PC-9 (cell line): ENCODE measurements at regions not wholly inside any gene's neighbourhood (a gene's known extent, or its start where the extent isn't known, plus 50 kb on each side); places are given as distances from the start of the nearest gene placed in this dataset.

Source experiments
- BruUV-seq: library from RNA; stranded (reverse); fragments of 400-500 nt; replicated peaks from 2 replicates; lab custom pipeline; 2021; lab: Mats Ljungman, UMichigan
- CTCF ChIA-PET: fragments of 300-600 bp; sonication (Branson Sonifier 250); formaldehyde crosslinking; loops from one replicate; lab custom pipeline; 2022; ENCODE audit warnings: antibody characterized with exemption; lab: Charles Lee
- POLR2A ChIA-PET: fragments of 300-600 bp; sonication (Branson Sonifier 250); formaldehyde crosslinking; loops from one replicate; lab custom pipeline; 2022; ENCODE audit warnings: antibody characterized with exemption; ENCODE audit not compliant: unreplicated experiment; lab: Charles Lee
- DNase-seq, 2 experiments: peaks; one replicate each; pipeline versions ENCODE4 v3.0.0 to v3.0.0-alpha.2; 2015 to 2022; ENCODE audit warnings: mixed read lengths in 1 of 2
- H2AFZ ChIP-seq: fragments of 200-600 bp; sonication (generic); 2 replicates; pipeline ENCODE4 v1.8.1; 2017; ENCODE audit warnings: antibody characterized with exemption
- H3F3A ChIP-seq: fragments of 200-600 bp; sonication (generic); 2 replicates; pipeline ENCODE4 v1.8.1; 2017; ENCODE audit warnings: antibody characterized with exemption, mild to moderate bottlenecking, low read depth; ENCODE audit not compliant: insufficient read depth
- H3K27ac ChIP-seq: fragments of 200-600 bp; sonication (generic); 2 replicates; pipeline ENCODE4 v1.6.1; 2016; ENCODE audit warnings: mixed run types
- H3K27me3 ChIP-seq: fragments of 200-600 bp; sonication (generic); 2 replicates; pipeline ENCODE4 v1.6.1; 2016; ENCODE audit warnings: low read depth, mixed run types; ENCODE audit not compliant: insufficient read depth
- H3K36me3 ChIP-seq: fragments of 200-600 bp; sonication (generic); 2 replicates; pipeline ENCODE4 v1.6.1; 2016; ENCODE audit warnings: low read depth, mixed run types
- H3K4me1 ChIP-seq: fragments of 200-600 bp; sonication (generic); replicated peaks from 2 replicates; pipeline ENCODE4 v1.6.1; 2016; ENCODE audit warnings: mixed run types; ENCODE audit not compliant: insufficient read depth
- H3K4me2 ChIP-seq: fragments of 200-600 bp; sonication (generic); 2 replicates; pipeline ENCODE4 v1.6.1; 2017; ENCODE audit warnings: mixed run types
- H3K4me3 ChIP-seq: fragments of 200-600 bp; sonication (generic); 2 replicates; pipeline ENCODE4 v1.6.1; 2016; ENCODE audit warnings: mixed run types
- H3K79me2 ChIP-seq: fragments of 200-600 bp; sonication (generic); 2 replicates; pipeline ENCODE4 v1.6.1; 2017; ENCODE audit warnings: low read depth, mixed run types
- H3K9me2 ChIP-seq: fragments of 200-600 bp; sonication (generic); 2 replicates; pipeline ENCODE4 v1.8.1; 2017; ENCODE audit warnings: mild to moderate bottlenecking; ENCODE audit not compliant: insufficient read depth
- H3K9me3 ChIP-seq: fragments of 200-600 bp; sonication (generic); 2 replicates; pipeline ENCODE4 v1.8.1; 2016; ENCODE audit warnings: low read depth; ENCODE audit not compliant: insufficient read depth
- H4K20me1 ChIP-seq: fragments of 200-600 bp; sonication (generic); 2 replicates; pipeline ENCODE4 v1.8.1; 2017; ENCODE audit not compliant: insufficient read depth
- CTCF ChIP-seq: fragments of 200-600 bp; sonication (generic); conservative IDR thresholded peaks from 2 replicates; pipeline ENCODE4 v1.6.1; 2017; ENCODE audit warnings: mixed run types, antibody characterized with exemption, mild to moderate bottlenecking, moderate library complexity
- EZH2 ChIP-seq: fragments of 200-600 bp; sonication (generic); IDR thresholded peaks from 2 replicates; pipeline ENCODE4 v1.8.0; 2017; ENCODE audit warnings: antibody characterized with exemption, low read depth
- intact Hi-C: fragments of 100-400 bp; cut with micrococcal nuclease; formaldehyde crosslinking; loops from one replicate; pipeline ENCODE4 v1.10.0; 2022; ENCODE audit not compliant: unreplicated experiment

GRCh38 chr4:121221201-121221600 is 57.1 kb upstream of the TNIP3 start:
- no peak overlapping the region for H3K27ac ChIP-seq
- ChIA-PET CTCF (no interaction called here), POLR2A (no interaction called here)
- no TSS peak for BruUV-seq
- H3K9me2 ChIP-seq = no peaks in the 10 kb centered on the region
- TF ChIP-seq CTCF (no peak), EZH2 (no peak)
- no peaks in the 10 kb centered on the region for H3K36me3 ChIP-seq
- no peak overlapping the region for H3K4me2 ChIP-seq
- H3K9me3 ChIP-seq = no peaks in the 10 kb centered on the region
- no peak overlapping the region for H3K4me3 ChIP-seq
- no peaks in the 10 kb centered on the region for H3K27me3 ChIP-seq
- no peak overlapping the region for H2AFZ ChIP-seq
- no peaks in the 10 kb centered on the region for H3F3A ChIP-seq
- no peak for DNase-seq
- H4K20me1 ChIP-seq = no peaks in the 10 kb centered on the region
- no peaks in the 10 kb centered on the region for H3K4me1 ChIP-seq
- H3K79me2 ChIP-seq = no peaks in the 10 kb centered on the region
- intact Hi-C loops = no loop called here

- CTCF ChIA-PET = no interaction called here
- no peaks in the 10 kb centered on the region for H3K79me2 ChIP-seq
- no peaks in the 10 kb centered on the region for H3K27me3 ChIP-seq
- H2AFZ ChIP-seq = no peak overlapping the region
- BruUV-seq = no TSS peak
- H3K4me1 ChIP-seq = no peaks in the 10 kb centered on the region
- H3K36me3 ChIP-seq = no peaks in the 10 kb centered on the region
- H3K27ac ChIP-seq = no peak overlapping the region
- no peaks in the 10 kb centered on the region for H3F3A ChIP-seq
- TF ChIP-seq EZH2 (no peak), CTCF (no peak)
- POLR2A ChIA-PET = no interaction called here
- H3K9me2 ChIP-seq = no peaks in the 10 kb centered on the region
- no peak overlapping the region for H3K4me2 ChIP-seq
- no peak overlapping the region for H3K4me3 ChIP-seq
- no peaks in the 10 kb centered on the region for H3K9me3 ChIP-seq
- DNase-seq = no peak
- intact Hi-C loops = no loop called here
- no peaks in the 10 kb centered on the region for H4K20me1 ChIP-seq
Observed at GRCh38 chr4:121220698-121221097, 56.6 kb upstream of the TNIP3 start.

- Histone ChIP-seq H3K4me2 (no peak overlapping the region), H3K36me3 (no peaks in the 10 kb centered on the region), H3F3A (no peaks in the 10 kb centered on the region), H3K9me3 (no peaks in the 10 kb centered on the region), H2AFZ (peak overlapping the region; percentile 12; the same call in 1 of the 2 replicates), H3K27ac (no peak overlapping the region), H3K9me2 (no peaks in the 10 kb centered on the region), H4K20me1 (no peaks in the 10 kb centered on the region), H3K4me3 (no peak overlapping the region), H3K27me3 (no peaks in the 10 kb centered on the region), H3K4me1 (no peaks in the 10 kb centered on the region), H3K79me2 (no peaks in the 10 kb centered on the region)
- ChIA-PET POLR2A (no interaction called here), CTCF (no interaction called here)
- DNase-seq = no peak
- BruUV-seq = no TSS peak
- intact Hi-C loops = no loop called here
- TF ChIP-seq CTCF (no peak), EZH2 (no peak)
Observed at GRCh38 chr4:121219227-121219626, 55.1 kb upstream of the TNIP3 start.
